CD4-positive, alpha-beta memory T cell (primary cell): ENCODE measurements at regions not wholly inside any gene's neighbourhood (a gene's known extent, or its start where the extent isn't known, plus 50 kb on each side); places are given as distances from the start of the nearest gene placed in this dataset.

Experiments
- CTCF ChIA-PET: fragments of 350-600 bp; sonication (Branson Sonifier 250); formaldehyde crosslinking; loops from one replicate; lab custom pipeline; 2021; ENCODE audit warnings: inconsistent platforms; ENCODE audit not compliant: partially characterized antibody; lab: Charles Lee
- POLR2A ChIA-PET: fragments of 350-600 bp; sonication (Branson Sonifier 250); formaldehyde crosslinking; loops from one replicate; lab custom pipeline; 2021; ENCODE audit not compliant: partially characterized antibody; lab: Charles Lee
- DNase-seq, 5 donors: peaks; one replicate each; pipeline versions ENCODE4 v3.0.0 to v3.0.0-alpha.2; 2020 to 2022; ENCODE audit warnings: mixed read lengths in 1 of 5
- H3K27ac ChIP-seq: one replicate; pipeline ENCODE4 v1.7.0; 2013; ENCODE audit warnings: low read depth, low read length
- H3K27me3 ChIP-seq: 2 replicates; pipeline ENCODE4 v1.7.0; 2013; ENCODE audit warnings: mild to moderate bottlenecking, low read length, moderate library complexity; ENCODE audit not compliant: insufficient read depth
- H3K36me3 ChIP-seq: 2 replicates; pipeline ENCODE4 v1.7.0; 2013; ENCODE audit warnings: mild to moderate bottlenecking, low read length, moderate library complexity; ENCODE audit not compliant: insufficient read depth
- H3K4me1 ChIP-seq: 2 replicates; pipeline ENCODE4 v1.7.0; 2013; ENCODE audit warnings: mild to moderate bottlenecking, low read length, moderate library complexity; ENCODE audit not compliant: insufficient read depth
- H3K4me3 ChIP-seq, 2 donors: one replicate each; pipeline ENCODE4 v1.7.0; 2013; ENCODE audit warnings: low read length in 2 of 2, mild to moderate bottlenecking in 1 of 2
- H3K9me3 ChIP-seq, 2 donors: one replicate each; pipeline ENCODE4 v1.7.0; 2013; ENCODE audit warnings: low read length in 2 of 2, control low read depth in 1 of 2; ENCODE audit not compliant: control insufficient read depth in 1 of 2
- H3K27ac Mint-ChIP-seq, 7 donors: one replicate each; pipeline ENCODE4 v1.8.0; 2020 to 2021; ENCODE audit warnings: mixed read lengths in 7 of 7, mild to moderate bottlenecking in 6 of 7, inconsistent platforms in 3 of 7, moderate library complexity in 3 of 7
- H3K27me3 Mint-ChIP-seq, 2 donors: one replicate each; pipeline ENCODE4 v1.8.0; 2020 to 2021; ENCODE audit warnings: mixed read lengths in 2 of 2
- H3K36me3 Mint-ChIP-seq, 2 donors: one replicate each; pipeline ENCODE4 v1.8.0; 2020 to 2021; ENCODE audit warnings: mixed read lengths in 2 of 2, inconsistent platforms in 1 of 2, mild to moderate bottlenecking in 1 of 2
- H3K4me1 Mint-ChIP-seq, 4 donors: one replicate each; pipeline ENCODE4 v1.8.0; 2020 to 2021; ENCODE audit warnings: mixed read lengths in 4 of 4, mild to moderate bottlenecking in 1 of 4
- H3K4me3 Mint-ChIP-seq, 8 donors: one replicate each; pipeline ENCODE4 v1.8.0; 2020 to 2021; ENCODE audit warnings: mixed read lengths in 8 of 8, mild to moderate bottlenecking in 7 of 8, moderate library complexity in 6 of 8, inconsistent platforms in 3 of 8
- H3K9me3 Mint-ChIP-seq, 8 donors: one replicate each; pipeline ENCODE4 v1.8.0; 2020 to 2021; ENCODE audit warnings: mixed read lengths in 8 of 8, mild to moderate bottlenecking in 5 of 8, inconsistent platforms in 3 of 8, moderate library complexity in 1 of 8
- intact Hi-C: fragments of 100-400 bp; cut with micrococcal nuclease; formaldehyde crosslinking; loops from one replicate; pipeline ENCODE4 v1.15.1; 2023

DNA sequence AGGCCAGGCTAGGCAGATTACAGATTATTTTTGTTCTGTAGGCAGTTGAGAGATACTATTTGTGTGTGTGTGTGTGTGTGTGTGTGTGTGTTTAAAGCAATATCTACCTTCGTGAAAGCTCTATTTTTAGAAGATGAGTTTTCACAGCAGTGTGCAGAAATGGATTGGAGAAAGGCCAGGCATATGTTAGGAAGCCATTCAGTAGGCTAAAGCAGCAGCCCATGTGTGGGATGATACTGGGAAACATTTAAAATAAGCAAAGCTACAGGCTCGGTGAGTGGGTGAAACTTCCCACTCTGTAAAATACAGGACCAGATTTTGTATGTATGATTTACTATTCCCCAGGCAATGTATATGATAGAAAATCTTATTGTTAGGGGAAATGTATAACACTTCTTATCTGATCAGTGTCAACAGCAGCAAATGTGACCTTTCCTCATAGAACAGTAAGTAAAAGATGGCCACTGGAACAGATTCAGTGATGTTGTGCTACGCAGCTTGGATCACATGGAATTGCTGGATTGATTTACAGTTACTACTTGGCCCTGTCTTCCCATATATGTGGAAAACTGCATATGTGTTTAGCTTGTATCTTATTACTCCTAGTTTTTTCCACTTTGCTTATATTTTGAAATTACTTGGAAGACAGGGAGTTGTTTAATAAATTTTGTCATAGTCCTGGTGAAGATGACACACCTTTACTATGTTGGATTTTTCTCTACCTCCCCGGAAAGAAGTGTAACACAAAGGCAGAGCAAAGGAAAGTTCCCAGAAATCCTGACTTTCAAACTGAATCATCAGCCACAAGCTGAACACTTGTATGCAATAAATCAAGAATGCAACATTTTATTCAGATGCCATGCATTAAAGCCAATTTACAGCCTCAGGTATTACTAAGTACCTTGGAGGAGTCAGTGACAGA, 1077.7 kb upstream of the SEMA6A start:
- intact Hi-C loops, result no loop called here
- no peaks in the 10 kb centered on the region for H3K9me3 ChIP-seq
- ChIA-PET POLR2A (no interaction called here), CTCF (no interaction called here)
- no peak for DNase-seq
- H3K36me3 ChIP-seq, result no peaks in the 10 kb centered on the region
- Mint-ChIP-seq H3K4me1 (no peaks in the 10 kb centered on the region), H3K4me3 (no peak overlapping the region), H3K27me3 (no peaks in the 10 kb centered on the region), H3K27ac (no peak overlapping the region), H3K36me3 (no peaks in the 10 kb centered on the region), H3K9me3 (peaks cover 0 to 7% (median 3%) of the 10 kb centered on the region in 8 donors)
- no peaks in the 10 kb centered on the region for H3K4me1 ChIP-seq
- H3K27me3 ChIP-seq, result no peaks in the 10 kb centered on the region
- no peak overlapping the region for H3K27ac ChIP-seq
- no peak overlapping the region for H3K4me3 ChIP-seq

DNA sequence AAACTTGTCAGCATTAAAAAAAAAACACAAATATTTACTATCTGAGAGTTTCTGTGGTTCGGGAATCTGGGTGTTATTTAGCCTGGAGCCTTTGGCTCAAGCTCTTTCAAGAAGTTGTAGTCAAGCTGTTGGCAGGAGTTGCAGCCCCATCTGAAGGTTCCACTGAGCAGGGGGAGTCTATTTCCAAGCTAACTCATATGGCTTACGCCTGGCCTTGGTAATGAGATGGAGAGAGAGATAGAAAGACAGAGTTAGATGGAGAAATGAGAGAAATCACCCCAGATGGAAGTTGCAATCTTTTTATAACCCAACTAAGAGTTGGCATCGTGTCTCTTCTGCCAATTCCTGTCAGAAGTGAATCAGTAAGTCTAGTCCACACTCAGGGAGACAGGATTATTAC, 1075.2 kb upstream of the SEMA6A start:
- H3K4me1 Mint-ChIP-seq, result no peaks in the 10 kb centered on the region
- H3K4me1 ChIP-seq, result no peaks in the 10 kb centered on the region
- ChIA-PET CTCF (no interaction called here), POLR2A (no interaction called here)
- H3K36me3 ChIP-seq, result no peaks in the 10 kb centered on the region
- no peaks in the 10 kb centered on the region for H3K9me3 ChIP-seq
- no peak overlapping the region for H3K27ac ChIP-seq
- H3K27me3 ChIP-seq, result no peaks in the 10 kb centered on the region
- H3K4me3 Mint-ChIP-seq, result no peak overlapping the region
- peaks cover 0 to 9% (median 4%) of the 10 kb centered on the region in 8 donors for H3K9me3 Mint-ChIP-seq
- no peak overlapping the region for H3K27ac Mint-ChIP-seq
- no peak for DNase-seq
- intact Hi-C loops, result no loop called here
- no peaks in the 10 kb centered on the region for H3K27me3 Mint-ChIP-seq
- H3K4me3 ChIP-seq, result no peak overlapping the region
- no peaks in the 10 kb centered on the region for H3K36me3 Mint-ChIP-seq

DNA sequence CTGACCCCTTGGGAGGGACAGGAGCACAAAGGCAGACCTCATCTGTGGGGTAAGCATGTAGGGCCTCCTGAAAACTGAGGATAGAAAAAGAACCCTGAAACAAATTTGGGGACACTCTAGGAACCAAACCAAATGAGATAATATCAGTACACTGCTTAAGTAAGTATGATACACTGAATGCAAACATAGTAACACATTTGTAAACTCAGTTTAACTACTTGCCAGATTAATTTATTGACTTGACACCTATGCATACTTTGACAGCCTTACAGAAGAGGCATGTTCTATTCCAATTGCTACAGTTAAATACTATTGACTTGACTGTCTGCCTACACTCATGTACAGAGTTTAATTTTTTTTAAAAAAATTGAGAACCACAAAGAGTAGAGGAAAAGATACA, 1070.8 kb upstream of the SEMA6A start:
- ChIA-PET POLR2A (no interaction called here), CTCF (no interaction called here)
- H3K4me3 Mint-ChIP-seq, result no peak overlapping the region

DNA sequence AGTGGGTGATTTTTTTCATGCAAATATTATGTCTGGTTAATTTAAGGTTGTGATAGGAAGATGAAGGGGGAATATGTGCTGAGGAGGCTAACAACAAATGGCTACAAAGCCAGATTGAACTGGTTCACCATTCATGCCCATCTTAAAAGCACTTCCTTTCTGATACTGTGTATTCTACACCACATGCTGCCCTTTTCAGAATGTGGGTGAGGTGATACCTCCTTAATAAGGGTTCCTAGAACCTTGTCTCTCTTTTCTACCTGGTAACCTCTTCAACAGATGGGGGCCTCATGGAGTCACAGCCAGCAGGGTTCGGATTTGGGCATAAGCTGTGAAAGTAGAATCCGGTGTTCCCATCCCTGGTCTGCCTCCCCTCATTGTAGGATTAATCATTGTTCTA, 1064.0 kb upstream of the SEMA6A start:
- CTCF ChIA-PET, result no interaction called here
- Mint-ChIP-seq H3K27ac (no peak overlapping the region), H3K4me1 (no peaks in the 10 kb centered on the region), H3K9me3 (peaks cover 0 to 8% (median 3%) of the 10 kb centered on the region in 8 donors), H3K4me3 (no peak overlapping the region), H3K36me3 (no peaks in the 10 kb centered on the region), H3K27me3 (no peaks in the 10 kb centered on the region)
- POLR2A ChIA-PET, result no interaction called here
- DNase-seq, result no peak
- intact Hi-C loops, result no loop called here
- Histone ChIP-seq H3K36me3 (no peaks in the 10 kb centered on the region), H3K4me1 (no peaks in the 10 kb centered on the region), H3K27me3 (no peaks in the 10 kb centered on the region), H3K9me3 (no peaks in the 10 kb centered on the region), H3K27ac (no peak overlapping the region), H3K4me3 (no peak overlapping the region)

More for the DNA sequence above, 1070.8 kb upstream of the SEMA6A start:
- Mint-ChIP-seq H3K27me3 (no peaks in the 10 kb centered on the region), H3K36me3 (no peaks in the 10 kb centered on the region), H3K9me3 (peaks cover 0 to 9% (median 4%) of the 10 kb centered on the region in 8 donors), H3K4me1 (no peaks in the 10 kb centered on the region), H3K27ac (no peak overlapping the region)
- H3K27me3 ChIP-seq, result no peaks in the 10 kb centered on the region
- H3K4me3 ChIP-seq, result no peak overlapping the region
- intact Hi-C loops, result no loop called here
- DNase-seq, result no peak
- H3K9me3 ChIP-seq, result no peaks in the 10 kb centered on the region
- no peaks in the 10 kb centered on the region for H3K4me1 ChIP-seq
- no peaks in the 10 kb centered on the region for H3K36me3 ChIP-seq
- no peak overlapping the region for H3K27ac ChIP-seq

DNA sequence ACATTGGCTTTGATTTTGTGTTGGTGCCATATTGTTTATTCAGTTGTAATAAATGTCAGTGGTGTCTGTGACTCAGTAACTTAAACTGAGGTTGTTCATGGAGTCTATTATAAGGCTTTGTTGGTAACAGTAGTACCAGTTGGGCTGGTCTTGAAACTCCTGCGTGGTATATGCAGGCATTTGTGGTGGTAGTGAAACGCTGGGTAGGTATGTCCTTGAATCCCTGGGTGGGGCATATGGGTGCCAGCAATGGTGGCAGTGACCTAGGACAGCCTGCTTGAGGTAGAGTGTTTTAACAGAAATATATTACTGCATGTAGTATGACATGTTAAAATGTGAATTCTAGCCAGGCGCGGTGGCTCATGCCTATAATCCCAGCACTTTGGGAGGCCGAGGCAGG, 1058.5 kb upstream of the SEMA6A start:
- H3K27me3 Mint-ChIP-seq, result no peaks in the 10 kb centered on the region
- Histone ChIP-seq H3K9me3 (no peaks in the 10 kb centered on the region), H3K36me3 (no peaks in the 10 kb centered on the region), H3K27me3 (no peaks in the 10 kb centered on the region), H3K4me3 (no peak overlapping the region), H3K27ac (no peak overlapping the region), H3K4me1 (no peaks in the 10 kb centered on the region)
- H3K9me3 Mint-ChIP-seq, result peaks cover 2 to 31% (median 17%) of the 10 kb centered on the region in 8 donors
- H3K36me3 Mint-ChIP-seq, result no peaks in the 10 kb centered on the region
- intact Hi-C loops, result no loop called here
- no peaks in the 10 kb centered on the region for H3K4me1 Mint-ChIP-seq
- ChIA-PET POLR2A (no interaction called here), CTCF (no interaction called here)
- no peak for DNase-seq
- H3K4me3 Mint-ChIP-seq, result no peak overlapping the region
- no peak overlapping the region for H3K27ac Mint-ChIP-seq

DNA sequence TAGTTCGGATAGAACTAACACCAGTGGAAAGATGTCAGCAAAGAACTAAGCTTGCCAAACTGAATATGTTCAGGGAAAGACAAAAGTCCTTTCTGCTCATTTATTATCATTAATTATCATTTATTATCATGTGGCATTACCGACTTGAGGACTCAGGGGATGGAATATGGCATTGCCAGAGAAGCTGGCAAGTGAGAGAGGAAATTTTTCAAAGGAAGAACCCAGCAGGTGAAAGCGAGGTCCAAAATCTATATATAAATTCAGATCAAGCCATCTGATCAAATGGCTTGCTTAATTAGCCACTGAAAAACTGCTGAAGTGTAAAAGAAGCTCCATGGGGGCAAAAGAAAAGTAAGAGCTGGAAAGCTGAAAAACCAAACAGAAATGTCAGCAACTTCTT, 1049.6 kb upstream of the SEMA6A start:
- H3K4me1 ChIP-seq, result no peaks in the 10 kb centered on the region
- CTCF ChIA-PET, result no interaction called here

DNA sequence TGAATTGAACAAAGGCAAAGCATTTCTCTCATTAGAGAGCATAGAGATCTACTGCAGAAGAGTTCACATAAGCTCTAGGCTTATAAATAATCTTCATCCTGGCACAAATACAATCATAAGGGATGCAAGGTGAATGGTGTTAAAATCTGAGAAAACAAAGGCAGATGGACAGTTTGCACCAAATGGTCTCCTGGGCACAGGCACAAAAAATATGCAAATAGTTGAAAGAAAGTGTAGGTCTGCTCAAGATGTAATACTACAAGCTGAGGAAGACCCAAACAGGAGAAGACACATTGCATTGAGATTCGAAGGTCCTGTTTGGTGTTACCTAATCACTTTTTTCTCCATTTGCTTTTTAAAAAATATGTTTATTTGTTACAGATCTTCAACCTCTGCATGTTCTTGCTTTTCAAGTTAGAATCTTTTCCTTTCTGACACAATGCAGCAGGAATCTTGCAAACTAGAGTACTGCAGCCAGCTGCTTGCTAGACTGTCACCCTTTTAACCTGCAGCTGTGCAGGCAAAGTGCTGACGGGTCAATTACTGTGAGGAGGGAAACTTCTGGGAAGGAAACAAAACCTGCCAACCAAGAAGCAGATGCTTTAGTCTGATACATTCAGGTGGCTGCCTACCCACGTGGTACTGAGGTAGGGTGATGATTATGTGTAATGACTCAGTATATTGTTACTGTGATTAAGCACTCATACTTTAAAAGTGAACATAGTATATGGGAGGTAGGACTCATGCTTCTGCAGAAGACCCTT, 1048.6 kb upstream of the SEMA6A start:
- H3K27ac ChIP-seq, result no peak overlapping the region
- H3K27ac Mint-ChIP-seq, result no peak overlapping the region
- no peaks in the 10 kb centered on the region for H3K27me3 ChIP-seq
- POLR2A ChIA-PET, result no interaction called here
- intact Hi-C loops, result no loop called here
- no peaks in the 10 kb centered on the region for H3K27me3 Mint-ChIP-seq
- H3K9me3 ChIP-seq, result no peaks in the 10 kb centered on the region
- no peak for DNase-seq
- H3K36me3 Mint-ChIP-seq, result no peaks in the 10 kb centered on the region
- CTCF ChIA-PET, result no interaction called here
- H3K36me3 ChIP-seq, result no peaks in the 10 kb centered on the region
- peaks cover 0 to 21% (median 9%) of the 10 kb centered on the region in 8 donors for H3K9me3 Mint-ChIP-seq
- H3K4me1 Mint-ChIP-seq, result no peaks in the 10 kb centered on the region
- no peak overlapping the region for H3K4me3 ChIP-seq
- no peak overlapping the region for H3K4me3 Mint-ChIP-seq
- no peaks in the 10 kb centered on the region for H3K4me1 ChIP-seq

More for the DNA sequence above, 1049.6 kb upstream of the SEMA6A start:
- Histone ChIP-seq H3K27me3 (no peaks in the 10 kb centered on the region), H3K36me3 (no peaks in the 10 kb centered on the region), H3K27ac (no peak overlapping the region), H3K9me3 (no peaks in the 10 kb centered on the region), H3K4me3 (no peak overlapping the region)
- Mint-ChIP-seq H3K4me3 (no peak overlapping the region), H3K4me1 (no peaks in the 10 kb centered on the region), H3K27ac (no peak overlapping the region), H3K27me3 (no peaks in the 10 kb centered on the region), H3K36me3 (no peaks in the 10 kb centered on the region), H3K9me3 (peaks cover 0 to 17% (median 4%) of the 10 kb centered on the region in 8 donors)
- intact Hi-C loops, result no loop called here
- no peak for DNase-seq
- POLR2A ChIA-PET, result no interaction called here
